HL-60 (cell line): ENCODE measurements at regions not wholly inside any gene's neighbourhood (a gene's known extent, or its start where the extent isn't known, plus 50 kb on each side); places are given as distances from the start of the nearest gene placed in this dataset.

Source experiments
- CTCF ChIP-seq: IDR thresholded peaks from one replicate; pipeline ENCODE4 v1.5.1; 2011; ENCODE audit warnings: low read length, control low read depth, inconsistent platforms; ENCODE audit not compliant: insufficient read depth
- GABPA ChIP-seq: IDR thresholded peaks from 2 replicates; pipeline ENCODE4 v1.6.1; 2012; ENCODE audit warnings: low read depth
- POLR2AphosphoS5 ChIP-seq: IDR thresholded peaks from 2 replicates; pipeline ENCODE4 v1.6.1; 2012; ENCODE audit warnings: low read depth
- REST ChIP-seq: IDR thresholded peaks from 2 replicates; pipeline ENCODE4 v1.6.1; 2012; ENCODE audit warnings: low read depth; ENCODE audit not compliant: insufficient replicate concordance

GRCh38 chr7:114269714-114270113, 144.9 kb upstream of the FOXP2 start:
- TF ChIP-seq CTCF (no peak), POLR2AphosphoS5 (no peak), GABPA (no peak), REST (no peak)
